GM21786 (cell line): ENCODE measurements at regions not wholly inside any gene's neighbourhood (a gene's known extent, or its start where the extent isn't known, plus 50 kb on each side); places are given as distances from the start of the nearest gene placed in this dataset.

Source experiments
- ATAC-seq: cut with Tn5 transposase; IDR thresholded peaks from one replicate; pipeline ENCODE4 v1.9.1; 2021; ENCODE audit not compliant: unreplicated experiment

DNA sequence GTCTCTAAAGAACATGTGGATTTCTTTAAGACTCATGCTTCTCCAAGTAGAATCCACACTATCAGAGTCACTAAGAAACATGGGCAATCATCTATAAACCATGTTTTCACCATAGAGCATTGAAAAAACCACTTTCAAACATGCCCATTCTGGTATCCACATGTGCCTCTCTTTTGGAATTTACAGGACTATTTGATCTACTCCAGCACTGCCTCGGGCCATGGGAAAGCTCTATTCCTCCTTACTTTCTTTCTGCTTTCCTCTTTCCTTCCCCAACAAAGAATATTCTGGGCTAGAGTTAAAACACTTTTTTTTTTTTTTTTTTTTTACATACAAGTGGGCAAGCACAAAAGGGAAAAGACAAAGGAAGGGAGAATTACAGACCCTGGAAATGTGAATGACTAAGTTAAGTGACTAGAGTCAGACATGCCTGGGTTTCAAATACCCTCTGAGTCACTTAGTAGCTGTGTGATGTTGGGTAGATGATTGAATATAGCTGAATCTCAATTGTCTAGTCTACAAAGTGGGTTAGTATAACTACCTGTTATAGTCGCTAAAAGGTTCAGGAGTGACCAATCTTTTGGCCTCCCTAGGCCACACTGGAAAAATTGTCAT is 847.7 kb upstream of the INTU start:
- no peak for ATAC-seq

DNA sequence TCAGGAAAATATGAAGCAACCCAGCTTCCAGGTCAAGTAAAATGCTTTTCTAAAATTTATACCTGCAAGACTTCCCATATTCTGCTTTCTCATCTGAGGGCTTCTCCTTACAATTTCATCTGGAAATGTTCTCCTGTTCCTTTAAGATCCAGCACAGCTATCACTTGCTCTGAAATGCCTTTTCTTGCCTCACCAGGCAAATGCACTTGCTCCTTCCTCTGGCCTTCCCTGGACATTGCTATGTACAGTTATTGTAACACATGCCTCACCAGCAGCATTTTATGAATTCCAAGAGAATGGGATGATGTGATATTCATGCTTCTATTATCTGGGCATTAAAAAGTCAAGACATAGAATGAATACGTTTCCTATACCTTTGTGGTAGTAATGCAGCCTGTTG is 842.1 kb upstream of the INTU start:
- no peak for ATAC-seq

DNA sequence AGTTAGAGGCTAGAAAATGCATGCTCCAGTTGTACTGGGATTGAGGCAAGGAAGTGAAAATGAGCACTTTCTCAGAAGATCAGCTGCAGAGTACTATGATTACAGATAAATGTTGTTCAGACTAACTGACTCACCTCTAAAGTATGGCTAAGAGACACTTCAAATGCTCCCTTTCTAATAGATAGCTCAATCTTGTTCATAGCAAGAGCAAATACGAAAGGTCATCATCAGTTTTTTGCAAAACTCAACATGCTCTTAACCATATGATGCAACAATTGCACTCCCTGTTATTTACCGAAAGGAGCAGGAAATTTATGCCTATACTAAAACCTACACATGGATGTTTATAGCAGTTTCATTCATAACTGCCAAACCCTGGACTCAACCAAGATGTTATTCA is 838.4 kb upstream of the INTU start:
- ATAC-seq, result no peak

DNA sequence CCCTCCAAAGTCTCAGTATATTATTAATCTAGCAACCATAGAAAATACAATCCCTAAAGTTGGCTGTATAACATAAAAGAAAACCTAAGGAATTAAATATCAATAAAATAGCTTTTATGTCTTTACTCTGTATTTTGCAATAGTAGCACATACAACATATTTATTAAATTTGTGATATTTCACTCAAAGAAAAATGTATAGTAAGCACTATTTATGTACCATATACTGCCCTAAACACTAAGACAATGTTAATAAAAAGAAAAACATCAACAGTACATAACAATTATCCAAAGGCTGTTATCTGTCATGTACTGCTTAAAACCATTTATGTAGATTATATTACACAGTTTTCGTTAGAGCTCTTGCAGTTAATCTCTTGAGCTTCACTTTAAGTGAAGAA is 834.5 kb upstream of the INTU start:
- no peak for ATAC-seq

DNA sequence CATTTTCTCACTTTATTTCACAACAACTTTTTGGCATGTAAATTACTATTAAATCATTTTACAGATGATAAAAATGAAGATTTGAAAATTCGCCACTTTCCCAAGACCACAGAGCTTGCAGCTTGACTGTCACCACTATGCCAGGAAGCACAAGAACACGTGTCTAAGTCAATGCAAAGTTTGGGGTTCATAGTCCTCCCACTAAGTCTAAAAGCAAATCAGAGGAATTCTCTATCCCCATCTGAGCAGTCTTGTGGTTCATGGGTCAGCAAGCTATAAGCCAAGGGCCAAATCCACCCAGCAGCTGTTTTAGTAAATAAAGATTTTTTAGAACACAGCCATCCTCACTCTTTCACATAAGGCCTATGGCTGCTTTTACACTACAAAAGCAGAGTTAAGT is 833.3 kb upstream of the INTU start:
- no peak for ATAC-seq

DNA sequence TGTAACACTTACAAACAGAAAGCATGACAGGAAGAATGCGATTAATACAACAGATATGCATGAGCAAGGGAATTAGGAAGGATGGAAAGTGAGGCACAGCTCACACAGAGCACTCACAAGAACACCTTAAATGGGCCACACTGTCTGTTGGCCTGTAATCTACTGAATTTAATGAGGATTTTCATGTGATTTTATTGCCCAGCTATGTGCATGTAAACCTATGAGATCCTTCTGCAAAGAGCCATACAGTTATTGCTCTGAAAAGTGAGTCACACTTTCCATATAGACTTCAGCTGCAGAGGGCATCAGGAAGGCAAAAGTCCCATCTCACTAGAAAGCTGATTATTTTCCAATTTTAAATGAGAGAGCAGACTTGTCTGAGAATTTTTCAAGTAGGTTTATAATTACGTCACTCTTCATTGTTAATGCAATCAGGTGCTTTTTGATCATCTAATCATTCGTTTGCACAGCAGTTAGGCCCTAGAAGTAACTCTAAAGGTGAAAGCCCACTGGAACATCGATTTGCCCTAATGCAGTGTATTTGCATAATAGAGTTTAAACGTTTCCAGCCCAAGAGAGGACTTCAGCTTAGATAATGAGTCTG is 832.7 kb upstream of the INTU start:
- no peak for ATAC-seq

DNA sequence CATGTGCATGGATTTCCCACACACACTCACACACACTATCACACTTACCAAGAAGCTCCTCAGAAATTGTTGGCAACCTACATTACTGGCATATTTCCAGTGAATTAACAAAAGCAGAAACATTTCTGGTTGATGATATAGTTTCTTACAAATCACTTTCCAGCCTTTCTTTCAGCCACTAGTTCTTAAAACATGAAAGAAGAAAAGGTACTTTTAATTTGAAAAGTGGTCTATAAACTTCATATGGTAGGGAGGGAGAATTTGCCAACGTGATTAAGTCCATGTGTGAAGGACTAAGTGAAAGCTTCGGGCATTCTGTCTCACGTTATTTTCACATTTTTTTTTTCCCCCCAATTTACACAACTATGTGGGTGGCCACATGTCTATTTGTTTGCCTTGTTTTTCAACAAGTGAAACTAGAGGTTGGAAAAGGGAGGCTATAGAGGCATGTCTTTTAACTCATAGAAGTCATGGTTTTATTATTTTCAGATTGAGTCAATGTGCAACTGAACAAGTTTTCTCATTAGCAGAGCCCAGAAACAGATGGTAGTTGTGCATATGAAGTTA is 832.1 kb upstream of the INTU start:
- peak; percentile 38 for ATAC-seq

DNA sequence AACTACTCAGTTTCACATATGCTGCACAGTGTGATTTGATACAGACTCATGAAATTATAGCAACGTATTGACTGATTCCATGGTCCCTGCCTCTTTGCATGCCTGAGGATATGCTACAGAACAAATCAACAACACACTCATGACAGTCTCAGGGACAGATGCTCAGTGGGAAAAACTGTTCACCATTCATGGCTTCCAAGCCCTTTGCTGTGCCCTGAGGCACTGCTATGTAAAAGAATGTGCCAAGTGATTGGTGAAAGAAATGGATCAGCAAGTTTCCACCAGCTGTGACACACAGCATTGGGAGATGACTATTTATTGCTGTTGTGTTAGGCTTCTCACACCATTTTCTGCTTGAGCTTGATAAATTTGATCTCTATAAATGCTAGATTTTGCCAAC is 825.6 kb upstream of the INTU start:
- ATAC-seq, result no peak

DNA sequence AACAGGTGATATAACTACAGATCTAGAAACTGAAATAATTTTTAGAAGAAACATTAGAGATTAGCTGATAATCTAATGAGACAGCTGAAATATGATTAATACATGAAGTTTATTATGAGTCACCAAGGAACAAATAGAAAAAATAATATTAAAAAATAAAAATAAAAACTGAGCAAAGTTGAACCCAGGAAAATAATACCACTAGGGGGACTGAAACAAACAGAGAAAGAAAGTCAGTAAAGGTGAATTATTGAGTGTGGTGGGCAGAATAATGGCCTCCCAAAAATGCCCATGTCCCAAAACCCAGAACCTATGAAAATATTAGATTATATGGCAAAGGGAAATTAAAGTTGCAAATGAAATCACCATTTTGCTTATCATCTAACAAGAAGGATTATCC is 820.7 kb upstream of the INTU start:
- ATAC-seq, result no peak

DNA sequence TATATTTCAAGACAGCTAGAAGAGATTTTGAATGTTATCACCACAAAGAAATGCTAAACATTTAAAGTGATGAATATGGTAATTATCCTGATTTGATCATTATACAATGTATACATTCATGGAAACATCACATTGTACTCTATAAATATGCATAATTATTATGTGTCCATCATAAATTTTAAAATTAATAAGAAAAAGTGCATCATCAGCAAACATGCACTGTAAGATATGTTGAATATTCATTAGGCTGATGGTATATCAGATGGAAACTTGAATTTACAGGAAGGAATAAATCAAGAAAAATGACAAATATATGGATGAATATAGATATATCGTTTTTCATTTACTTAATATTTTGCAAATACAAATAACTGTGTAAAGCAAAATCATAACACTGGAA is 812.1 kb upstream of the INTU start:
- no peak for ATAC-seq

DNA sequence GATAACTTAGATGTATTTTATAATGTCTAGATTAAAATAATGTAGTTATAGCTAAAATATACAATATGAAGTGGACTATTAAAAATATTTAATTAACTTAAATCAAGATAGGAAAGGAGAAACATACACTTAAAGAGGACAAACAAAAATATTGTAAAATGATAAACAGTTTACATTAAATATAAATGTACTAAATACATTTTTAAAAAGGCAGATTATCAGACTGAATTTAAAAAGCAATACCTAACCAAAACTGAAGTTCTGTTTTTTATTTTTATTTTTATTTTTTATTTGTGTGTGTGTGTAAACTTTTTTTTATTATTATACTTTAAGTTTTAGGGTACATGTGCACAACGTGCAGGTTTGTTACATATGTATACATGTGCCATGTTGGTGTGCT is 811.6 kb upstream of the INTU start:
- no peak for ATAC-seq

DNA sequence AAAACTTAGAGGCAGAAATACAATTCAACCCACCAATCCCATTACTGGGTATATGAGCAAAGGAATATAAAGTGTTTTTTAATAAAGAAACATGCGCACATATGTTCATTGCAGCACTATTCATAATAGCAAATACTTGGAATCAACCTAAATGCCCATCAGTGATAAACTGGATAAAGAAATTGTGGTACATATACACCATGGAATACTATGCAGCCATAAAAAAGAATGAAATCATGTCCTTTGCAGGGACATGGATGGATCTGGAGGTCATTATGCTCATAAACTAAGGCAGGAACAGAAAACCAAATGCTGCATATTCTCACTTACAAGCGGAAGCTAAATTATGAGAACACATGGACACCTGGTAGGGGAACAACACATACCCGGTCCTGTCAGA is 807.7 kb upstream of the INTU start:
- no peak for ATAC-seq

DNA sequence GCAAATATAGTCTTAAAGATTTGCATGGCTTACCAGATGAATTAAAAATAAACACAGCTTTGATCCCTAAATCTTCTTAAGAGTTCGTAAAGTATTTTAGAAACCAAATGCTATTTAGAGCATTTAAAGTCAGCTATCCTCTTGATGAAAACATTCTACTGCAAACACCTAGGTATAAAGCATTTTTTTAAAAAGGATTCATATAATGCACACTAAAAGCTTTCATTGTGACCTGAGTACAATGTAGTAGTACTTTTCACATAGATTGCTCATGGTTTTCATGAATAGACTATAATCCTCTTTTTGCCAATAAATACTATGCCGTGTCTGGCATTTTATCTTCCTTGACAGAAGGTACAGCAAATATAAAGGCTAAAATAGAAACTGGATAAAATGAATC is 805.1 kb upstream of the INTU start:
- ATAC-seq, result no peak

DNA sequence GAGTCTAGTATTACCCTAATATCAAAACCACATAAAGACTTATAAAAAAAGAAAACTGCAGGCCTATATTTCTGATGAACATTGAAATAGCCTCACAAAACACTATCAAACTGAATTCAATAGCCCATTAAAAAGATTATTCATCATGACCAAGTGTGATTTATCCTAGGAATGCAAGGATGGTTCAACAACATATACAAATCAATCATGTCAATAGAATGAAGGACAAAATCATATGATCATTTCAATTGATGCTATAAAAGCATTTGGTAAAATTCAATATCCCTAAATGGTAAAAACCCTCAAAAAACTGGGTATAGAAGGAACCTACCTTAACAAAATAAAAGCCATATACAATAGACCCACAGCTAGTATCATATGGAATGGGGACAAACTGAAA is 797.9 kb upstream of the INTU start:
- ATAC-seq, result no peak

DNA sequence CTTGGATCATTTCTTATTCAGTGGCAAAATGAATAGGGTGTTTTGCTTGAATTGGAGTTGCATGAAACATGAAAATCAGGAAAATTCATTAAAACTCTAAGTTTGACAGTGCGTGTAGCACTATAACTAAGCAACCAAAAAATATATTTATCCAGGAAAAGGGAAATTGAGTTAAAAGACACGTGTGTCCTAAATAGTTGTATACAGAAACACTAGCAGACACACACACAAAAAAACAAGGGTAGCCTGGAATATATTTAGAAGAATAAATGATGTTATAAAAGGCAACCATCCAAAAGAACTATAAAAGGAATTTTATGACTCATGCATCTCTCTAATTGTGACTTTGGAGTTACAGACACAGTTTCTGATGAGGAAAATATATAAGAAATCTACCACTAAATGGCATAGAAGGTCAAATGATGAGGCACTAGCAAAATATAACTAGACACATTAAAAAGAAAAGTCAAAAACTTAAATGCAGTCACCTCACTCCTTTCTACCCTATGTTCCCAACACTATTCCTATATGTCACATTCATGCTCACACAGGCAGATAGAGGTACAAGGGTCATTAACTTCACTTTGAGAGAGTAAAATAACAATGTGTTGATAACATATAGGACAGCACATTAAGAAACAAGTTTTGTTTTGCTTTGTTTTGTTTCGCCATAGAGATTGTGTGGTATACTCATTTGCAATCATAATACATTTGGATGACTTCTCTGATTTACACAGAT is 793.6 kb upstream of the INTU start:
- ATAC-seq, result no peak

DNA sequence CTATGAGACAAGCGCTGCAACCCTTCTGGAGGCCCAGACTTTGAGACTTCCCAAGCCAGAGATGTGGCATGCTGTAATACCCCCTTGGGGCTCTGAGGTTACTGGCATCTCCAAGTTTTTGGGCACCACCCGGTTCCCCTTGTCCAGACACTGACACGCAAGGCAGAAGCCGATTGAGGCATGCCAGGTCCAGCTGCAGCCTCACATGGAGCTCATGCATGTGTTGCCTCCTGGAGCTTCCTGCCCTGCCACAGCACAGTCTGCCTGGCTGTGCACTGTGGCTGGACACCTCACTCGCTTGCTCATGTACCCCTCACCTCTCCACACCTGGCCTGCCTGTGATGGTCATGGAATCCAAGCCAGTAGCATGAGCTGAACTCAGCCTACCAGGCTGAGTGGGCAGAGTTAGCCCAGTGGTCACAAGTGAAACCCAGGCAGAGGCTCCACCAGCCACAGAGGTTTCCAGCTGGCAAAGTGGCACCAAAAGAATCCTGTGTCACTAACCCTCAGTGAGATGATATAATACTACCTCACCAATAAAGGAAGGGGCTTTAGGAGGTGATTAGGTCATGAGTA is 789.2 kb upstream of the INTU start:
- no peak for ATAC-seq

DNA sequence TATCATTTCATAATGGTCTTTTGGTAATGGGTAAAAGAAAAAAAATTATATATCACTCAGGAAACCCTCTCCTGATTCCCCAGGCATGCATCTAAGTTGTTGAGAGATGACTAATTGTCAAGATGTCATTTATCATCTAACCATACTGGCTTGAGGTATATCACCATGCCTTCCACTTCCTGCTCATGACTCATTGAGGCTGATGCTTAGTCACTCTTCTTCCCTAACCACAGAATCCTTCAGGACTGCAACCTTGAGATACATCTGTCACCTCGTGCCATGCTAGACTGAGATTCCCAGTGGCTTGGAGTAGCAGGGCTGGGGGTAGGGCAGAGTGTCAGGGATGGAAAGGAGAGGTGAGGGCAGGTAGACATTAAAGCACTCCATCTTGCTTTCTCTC is 782.5 kb upstream of the INTU start:
- ATAC-seq, result peak; percentile 64

DNA sequence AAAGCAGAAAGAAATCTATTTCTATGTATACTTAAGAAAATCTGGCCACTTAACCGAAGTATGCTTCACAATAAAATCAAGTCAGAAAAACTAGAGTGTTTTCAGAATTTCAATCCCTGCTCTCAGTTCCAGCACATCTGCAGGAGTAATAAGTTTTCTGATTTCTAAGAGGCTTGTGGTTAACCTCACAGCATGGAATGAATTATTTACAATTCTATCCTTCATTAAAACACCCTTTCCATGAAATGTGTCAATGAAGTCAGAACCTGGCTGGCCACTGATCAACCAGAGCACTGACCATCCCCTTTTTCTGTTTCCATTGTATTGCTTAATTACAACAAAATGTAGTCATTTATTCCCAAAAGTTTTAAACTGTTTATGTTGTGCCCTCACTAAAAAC is 781.4 kb upstream of the INTU start:
- no peak for ATAC-seq

DNA sequence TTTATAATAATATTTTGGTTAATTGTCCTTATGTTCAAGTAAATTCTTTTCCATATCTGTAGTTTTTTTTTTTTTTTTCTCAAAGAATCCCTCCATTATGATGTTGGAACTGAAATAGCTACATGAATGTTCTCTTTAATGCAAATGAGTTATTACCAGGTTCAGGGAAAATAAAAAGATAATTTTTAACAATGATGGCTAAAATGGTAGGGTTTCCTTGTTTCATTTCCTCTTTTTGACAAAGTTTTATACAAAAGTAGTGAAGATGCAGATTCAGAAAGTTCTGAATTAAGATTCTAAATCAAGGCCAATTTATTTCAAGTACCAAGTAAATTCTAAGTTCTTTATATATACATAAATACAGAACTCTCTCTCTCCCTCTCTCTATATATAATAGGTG is 779.0 kb upstream of the INTU start:
- ATAC-seq, result peak; percentile 51

DNA sequence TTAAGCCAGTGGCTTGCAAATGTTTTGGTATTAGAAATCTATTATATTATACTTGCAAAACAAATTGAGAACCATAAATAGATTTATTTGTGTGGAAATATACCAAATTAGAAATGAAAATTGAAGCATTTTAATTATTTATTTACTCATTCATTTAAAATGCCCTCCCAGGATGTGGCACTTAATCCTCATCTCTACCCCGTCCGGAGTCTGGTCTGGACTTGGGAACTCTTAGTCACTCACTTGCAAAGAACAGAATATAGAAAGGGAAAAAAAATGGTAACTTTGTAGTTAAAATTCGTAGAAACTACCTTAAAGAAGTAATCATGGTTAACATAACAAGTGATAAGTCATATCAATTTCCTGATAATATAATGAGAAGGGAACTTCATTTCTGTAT is 775.9 kb upstream of the INTU start:
- no peak for ATAC-seq

DNA sequence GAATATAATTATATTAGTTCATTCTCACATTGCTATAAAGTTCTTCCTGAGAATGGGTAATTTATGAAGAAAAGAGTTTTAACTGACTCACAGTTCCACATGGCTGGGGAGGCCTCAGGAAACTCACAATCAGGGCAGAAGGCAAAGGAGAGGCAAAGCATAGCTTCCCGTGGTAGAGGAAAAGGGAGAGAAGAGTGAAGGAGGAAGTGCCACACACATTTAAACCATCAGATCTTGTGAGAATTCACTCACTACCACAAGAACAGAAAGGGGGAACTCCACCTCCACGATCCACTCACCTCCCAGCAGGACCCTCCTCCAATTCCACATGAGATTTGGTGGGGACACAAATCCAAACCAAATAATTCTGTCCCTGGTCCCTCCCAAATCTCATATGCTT is 773.4 kb upstream of the INTU start:
- ATAC-seq, result no peak

DNA sequence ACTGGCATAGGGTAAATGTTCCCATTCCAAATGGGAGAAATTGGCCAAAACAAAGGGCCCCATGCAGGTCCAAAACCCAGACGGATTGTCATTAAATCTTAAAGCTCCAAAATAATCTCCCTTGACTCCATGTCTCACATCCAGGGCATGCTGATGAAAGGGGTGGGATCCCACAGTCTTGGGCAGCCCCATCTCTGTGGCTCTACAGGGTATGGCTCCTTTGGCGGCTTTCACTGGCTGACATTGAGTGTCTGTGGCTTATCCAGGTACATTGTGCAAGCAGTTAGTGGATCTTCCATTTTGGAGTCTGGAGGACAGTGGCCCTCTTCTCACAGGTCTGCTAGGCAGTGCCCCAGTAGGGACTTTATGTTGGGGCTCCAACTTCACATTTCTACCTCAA is 772.9 kb upstream of the INTU start:
- no peak for ATAC-seq
